SH-SY5Y (cell line): ENCODE measurements at regions not wholly inside any gene's neighbourhood (a gene's known extent, or its start where the extent isn't known, plus 50 kb on each side); places are given as distances from the start of the nearest gene placed in this dataset.

Source experiments
- GATA2 ChIP-seq: IDR thresholded peaks from 2 replicates; pipeline ENCODE4 v1.6.1; 2011; ENCODE audit warnings: mild to moderate bottlenecking, low read depth, low read length
- GATA3 ChIP-seq: IDR thresholded peaks from 2 replicates; pipeline ENCODE4 v1.6.1; 2011; ENCODE audit warnings: low read depth, mild to moderate bottlenecking, low read length, moderate library complexity

DNA sequence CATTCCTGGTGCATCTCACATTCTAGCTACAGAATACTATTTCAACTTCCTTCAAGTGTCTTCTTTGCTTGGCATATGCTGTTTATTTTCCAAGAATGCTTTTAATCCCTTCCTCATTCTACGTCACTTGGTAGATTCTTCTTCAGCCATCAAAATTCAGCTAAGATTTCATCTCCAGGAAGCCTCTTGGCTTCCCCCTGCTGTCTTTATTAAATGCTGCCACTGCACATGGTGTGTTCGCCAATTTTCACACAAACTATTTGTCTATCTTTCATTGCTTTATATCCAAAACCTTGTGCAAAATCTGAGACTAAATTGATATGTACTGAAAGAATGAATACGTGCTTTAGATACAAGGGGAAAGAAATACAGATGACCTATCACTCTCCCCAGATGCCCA lies 253.0 kb downstream of the RFPL4B start:
- TF ChIP-seq GATA2, result no peak
- no peak for TF ChIP-seq GATA3
